Liver (tissue), 3 donors: ENCODE measurements at regions not wholly inside any gene's neighbourhood (a gene's known extent, or its start where the extent isn't known, plus 50 kb on each side); places are given as distances from the start of the nearest gene placed in this dataset.

ENCODE experiments used
- CTCF ChIP-seq: fragments of 150-350 bp; IDR thresholded peaks from 2 replicates; pipeline ENCODE4 v1.5.1; 2017; ENCODE audit warnings: improper control_type of control experiment, low read depth, low read length; ENCODE audit not compliant: missing input control
- RAD21 ChIP-seq, 2 donors: IDR thresholded peaks; 2 replicates each; pipeline ENCODE4 v1.6.1; 2016; ENCODE audit warnings: antibody characterized with exemption in 2 of 2, mild to moderate bottlenecking in 2 of 2
- REST ChIP-seq: IDR thresholded peaks from 2 replicates; pipeline ENCODE4 v1.6.1; 2016; ENCODE audit warnings: antibody characterized with exemption, mild to moderate bottlenecking
- donor health status: healthy.
- donor health status: healthy.

- TF ChIP-seq RAD21 (IDR thresholded peaks at IDR 0.05) (no peak), REST (no peak), CTCF (no peak)
These were observed 156.6 kb upstream of the ALCAM start for GRCh38 chr3:105210141-105210540.
